Spleen (tissue), 7 donors: ENCODE measurements at regions not wholly inside any gene's neighbourhood (a gene's known extent, or its start where the extent isn't known, plus 50 kb on each side); places are given as distances from the start of the nearest gene placed in this dataset.

ENCODE experiments used
- CTCF ChIP-seq, 11 experiments: fragments of 200-600 bp in 7 of 11; fragments of 450-650 bp in 4 of 11; sonication (generic) in 4 of 11; IDR thresholded peaks in 8 of 11; conservative IDR thresholded peaks in 3 of 11; 1 replicate in 7 of 11; 2 replicates in 4 of 11; pipeline versions ENCODE4 v1.4.0 to v1.8.0; 2016 to 2021; ENCODE audit warnings: antibody characterized with exemption in 11 of 11, inconsistent platforms in 4 of 11, mild to moderate bottlenecking in 1 of 11
- POLR2A ChIP-seq, 3 donors: fragments of 450-650 bp; IDR thresholded peaks; one replicate each; pipeline ENCODE4 v1.5.1; 2017; ENCODE audit warnings: antibody characterized with exemption in 3 of 3, mild to moderate bottlenecking in 1 of 3
- donor health status: DM: no; HTN: no; CAD: no; lungs with moderate emphysema.
- donor health status: DM: no; HTN: no; CAD: no.
- donor health status: DM: no; HTN: no; CAD: no.

DNA sequence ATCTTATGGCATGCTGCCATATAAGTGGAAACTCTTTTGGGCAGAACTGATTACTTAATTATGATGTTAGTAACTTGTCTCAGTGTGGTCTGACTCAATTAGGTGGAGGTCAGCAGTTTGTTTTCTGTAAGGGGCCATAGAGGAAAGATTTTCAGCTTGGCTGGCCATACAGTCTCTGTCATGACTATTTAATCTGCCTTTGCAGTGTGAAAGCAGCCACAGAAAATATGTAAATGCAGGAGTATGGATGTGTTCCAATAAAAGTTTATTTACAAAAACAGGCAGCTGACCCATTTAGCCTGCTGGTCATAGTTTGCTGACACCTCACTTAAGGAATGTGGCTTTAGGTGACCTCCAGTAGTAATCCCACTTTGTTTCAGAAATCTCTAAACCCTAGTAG is 700.7 kb downstream of the EPM2A start:
- no peak for TF ChIP-seq CTCF (IDR thresholded peaks at IDR 0.05 in 8 of 11, conservative IDR thresholded peaks at IDR 0.05 in 3 of 11)
- TF ChIP-seq POLR2A (IDR thresholded peaks at IDR 0.05): no peak
